ENCODE measurements at regions not wholly inside any gene's neighbourhood (a gene's known extent, or its start where the extent isn't known, plus 50 kb on each side); places are given as distances from the start of the nearest gene placed in this dataset.

DNA sequence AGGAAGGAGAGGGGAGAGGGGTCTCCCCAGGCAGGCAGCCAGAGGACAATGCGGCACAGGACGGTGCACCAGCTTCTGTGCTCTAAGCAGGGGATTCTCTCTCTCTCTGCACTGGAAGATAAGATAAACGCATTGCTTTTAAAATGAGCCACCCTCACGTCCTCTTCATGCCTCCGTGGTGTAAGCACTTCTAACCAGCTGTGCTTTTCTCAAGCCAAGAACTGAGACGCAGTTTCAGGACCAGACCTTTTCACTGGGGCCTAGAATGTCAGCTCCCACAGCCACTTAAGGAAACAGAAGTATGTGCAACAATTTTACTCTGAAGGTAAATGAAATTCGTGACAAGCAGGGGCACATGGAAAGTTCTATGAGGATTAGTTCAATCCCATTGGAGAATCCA, 82.4 kb downstream of the PSMB1 start:
- 0% methylated on average over 7 of the region's 7 CpGs for WGBS (ENCODE audit: insufficient coverage, low coverage, missing lambda C conversion rate)
- FAIRE-seq (no peak), ATAC-seq (no peak), DNase-seq (ENCODE audit: extremely low read depth in 1 of 4, low spot score in 3 of 4) (no peak)
- H3K36me3 ChIP-seq (ENCODE audit: control insufficient read depth, insufficient read depth, low read length): no peaks in the 10 kb centered on the region
- intact Hi-C loops (cut with micrococcal nuclease) (loop anchor here (10.0 kb wide), 1 partner anchor 54 kb away; no protein-coding TSS in a partner anchor), in situ Hi-C loops (cut with MboI) (no loop called here)
- H3K9me3 ChIP-seq (replicated peaks; ENCODE audit: control insufficient read depth, insufficient read depth, low read depth, low read length): peaks cover 11% of the 10 kb centered on the region
- BruUV-seq (replicated peaks): no TSS peak
- ChIA-PET POLR2A (interaction anchor here (0.7 to 0.9 kb wide), 2 partner anchors 9 to 60 kb away, joined by 3 to 4 read pairs; no protein-coding TSS in a partner anchor), CTCF (ENCODE audit: low intra/inter-chr PET ratio) (no interaction called here)
- no peak overlapping the region for H3K4me2 ChIP-seq (ENCODE audit: insufficient read depth, low read length)
- H4K20me1 ChIP-seq (replicated peaks; ENCODE audit: control insufficient read depth, insufficient read depth, low read length): no peaks in the 10 kb centered on the region
- peaks cover 11 to 35% of the 10 kb centered on the region in 2 experiments; a peak in 4 of 5 replicates for H3K27me3 ChIP-seq (ENCODE audit: control insufficient read depth in 2 of 2, insufficient read depth in 2 of 2, low read length in 2 of 2)
- H3K79me2 ChIP-seq (ENCODE audit: control insufficient read depth, insufficient read depth, low read length): no peaks in the 10 kb centered on the region
- H3K9me1 ChIP-seq (ENCODE audit: control insufficient read depth, insufficient read depth, low read length): no peaks in the 10 kb centered on the region
- H2AFZ ChIP-seq (ENCODE audit: low read depth, low read length): no peak overlapping the region
- no peaks in the 10 kb centered on the region for H3K4me1 ChIP-seq (replicated peaks in 1 of 2; ENCODE audit: control insufficient read depth in 2 of 2, insufficient read depth in 2 of 2, low read length in 2 of 2)
- no peak overlapping the region for H3K27ac ChIP-seq (ENCODE audit: extremely low read depth, low read depth, low read length)
- H3K4me3 ChIP-seq: no peak overlapping the region
- no peak overlapping the region for H3K9ac ChIP-seq (ENCODE audit: insufficient read depth in 1 of 2, low read depth in 2 of 2, low read length in 2 of 2)
- TF ChIP-seq SRSF7 (optimal IDR thresholded peaks at IDR 0.05; ENCODE audit: low read depth, low read length): no peak
- TF ChIP-seq ZNF274 (IDR thresholded peaks at IDR 0.05; ENCODE audit: borderline replicate concordance, low read depth, low read length): no peak
- TF ChIP-seq ZNF785 (CRISPR knock-in tag; IDR thresholded peaks at IDR 0.05): no peak
- TF ChIP-seq ZNF707 (CRISPR knock-in tag; conservative IDR thresholded peaks at IDR 0.05): no peak
- TF ChIP-seq TEAD1 (CRISPR knock-in tag; IDR thresholded peaks at IDR 0.05): no peak
- TF ChIP-seq U2AF1 (optimal IDR thresholded peaks at IDR 0.05; ENCODE audit: low read depth, low read length): no peak
- TF ChIP-seq BDP1 (IDR thresholded peaks at IDR 0.05; ENCODE audit: insufficient read depth, insufficient read length): no peak
- TF ChIP-seq ZNF586 (CRISPR knock-in tag; conservative IDR thresholded peaks at IDR 0.05): no peak
- no peak for TF ChIP-seq THRB (CRISPR knock-in tag; conservative IDR thresholded peaks at IDR 0.05)
- TF ChIP-seq ZFP36 (IDR thresholded peaks at IDR 0.05; ENCODE audit: low read depth, low read length, partially characterized antibody): no peak
- no peak for TF ChIP-seq HMGXB4 (CRISPR knock-in tag; IDR thresholded peaks at IDR 0.05)
- TF ChIP-seq SREBF2 (CRISPR knock-in tag; IDR thresholded peaks at IDR 0.05): no peak
- no peak for TF ChIP-seq STAT5A (IDR thresholded peaks at IDR 0.05; ENCODE audit: borderline replicate concordance, low read length)
- TF ChIP-seq TCF3 (CRISPR knock-in tag; IDR thresholded peaks at IDR 0.05): no peak
- no peak for TF ChIP-seq HBP1 (CRISPR knock-in tag; IDR thresholded peaks at IDR 0.05)
- no peak for TF ChIP-seq SAFB2 (IDR thresholded peaks at IDR 0.05; ENCODE audit: borderline replicate concordance, low read depth, low read length, severe bottlenecking)
- TF ChIP-seq CTCFL (IDR thresholded peaks at IDR 0.05; ENCODE audit: borderline replicate concordance, insufficient read depth, low read depth, low read length, poor library complexity, severe bottlenecking): no peak
